ENCODE measurements at regions not wholly inside any gene's neighbourhood (a gene's known extent, or its start where the extent isn't known, plus 50 kb on each side); places are given as distances from the start of the nearest gene placed in this dataset.
A peak's percentile ranks its signal among the peaks of the same experiment; 100 is the strongest.

DNA sequence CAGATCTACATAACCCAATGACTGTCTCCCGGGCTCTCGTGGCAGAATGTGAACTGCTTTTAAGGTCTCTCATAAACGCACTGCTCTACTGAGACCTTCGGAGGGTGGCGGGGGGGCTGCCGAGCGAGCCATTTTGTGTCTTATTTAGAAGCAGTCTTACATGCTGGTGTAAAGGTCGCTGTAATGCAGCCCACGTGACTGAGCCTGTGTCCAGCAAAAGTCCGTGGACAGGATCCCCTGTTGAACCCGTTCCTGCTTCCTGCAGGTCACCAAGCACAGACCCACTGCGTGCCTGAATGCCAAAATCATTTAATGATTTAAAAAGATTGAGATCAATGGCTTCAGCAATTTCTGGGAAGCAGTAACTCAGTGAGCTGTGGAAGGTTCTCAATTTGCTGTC is 415.9 kb downstream of the BCOR start:
- Histone ChIP-seq H3K9me3 (no peaks in the 10 kb centered on the region), H3K36me3 (ENCODE audit: control insufficient read depth, insufficient read depth, low read length) (no peaks in the 10 kb centered on the region), H3K27me3 (replicated peaks; ENCODE audit: control insufficient read depth, insufficient read depth, low read length) (no peaks in the 10 kb centered on the region), H3K4me3 (ENCODE audit: low read depth, low read length) (no peak overlapping the region), H3K4me1 (no peaks in the 10 kb centered on the region)
- Mint-ChIP-seq H3K27ac (ENCODE audit: unreplicated experiment) (no peak overlapping the region), H3K4me3 (ENCODE audit: unreplicated experiment) (no peak overlapping the region), H3K36me3 (ENCODE audit: insufficient read depth, unreplicated experiment) (no peaks in the 10 kb centered on the region), H3K27me3 (ENCODE audit: insufficient read depth, unreplicated experiment) (no peaks in the 10 kb centered on the region), H3K9me3 (ENCODE audit: unreplicated experiment) (no peaks in the 10 kb centered on the region), H3K4me1 (ENCODE audit: low read depth, unreplicated experiment) (no peaks in the 10 kb centered on the region)
- intact Hi-C loops (cut with micrococcal nuclease; ENCODE audit: unreplicated experiment): no loop called here
- no TSS peak for BruUV-seq (replicated peaks)
- POLR2A ChIA-PET: no interaction called here
- CTCF ChIA-PET: no interaction called here
- DNase-seq: no peak
- TF ChIP-seq, protein P1, sequence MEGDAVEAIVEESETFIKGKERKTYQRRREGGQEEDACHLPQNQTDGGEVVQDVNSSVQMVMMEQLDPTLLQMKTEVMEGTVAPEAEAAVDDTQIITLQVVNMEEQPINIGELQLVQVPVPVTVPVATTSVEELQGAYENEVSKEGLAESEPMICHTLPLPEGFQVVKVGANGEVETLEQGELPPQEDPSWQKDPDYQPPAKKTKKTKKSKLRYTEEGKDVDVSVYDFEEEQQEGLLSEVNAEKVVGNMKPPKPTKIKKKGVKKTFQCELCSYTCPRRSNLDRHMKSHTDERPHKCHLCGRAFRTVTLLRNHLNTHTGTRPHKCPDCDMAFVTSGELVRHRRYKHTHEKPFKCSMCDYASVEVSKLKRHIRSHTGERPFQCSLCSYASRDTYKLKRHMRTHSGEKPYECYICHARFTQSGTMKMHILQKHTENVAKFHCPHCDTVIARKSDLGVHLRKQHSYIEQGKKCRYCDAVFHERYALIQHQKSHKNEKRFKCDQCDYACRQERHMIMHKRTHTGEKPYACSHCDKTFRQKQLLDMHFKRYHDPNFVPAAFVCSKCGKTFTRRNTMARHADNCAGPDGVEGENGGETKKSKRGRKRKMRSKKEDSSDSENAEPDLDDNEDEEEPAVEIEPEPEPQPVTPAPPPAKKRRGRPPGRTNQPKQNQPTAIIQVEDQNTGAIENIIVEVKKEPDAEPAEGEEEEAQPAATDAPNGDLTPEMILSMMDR (IDR thresholded peaks at IDR 0.05; ENCODE audit: insufficient read depth in 1 of 2, low read depth in 1 of 2, low read length in 1 of 2, severe bottlenecking in 1 of 2, unreplicated experiment in 1 of 2): no peak

DNA sequence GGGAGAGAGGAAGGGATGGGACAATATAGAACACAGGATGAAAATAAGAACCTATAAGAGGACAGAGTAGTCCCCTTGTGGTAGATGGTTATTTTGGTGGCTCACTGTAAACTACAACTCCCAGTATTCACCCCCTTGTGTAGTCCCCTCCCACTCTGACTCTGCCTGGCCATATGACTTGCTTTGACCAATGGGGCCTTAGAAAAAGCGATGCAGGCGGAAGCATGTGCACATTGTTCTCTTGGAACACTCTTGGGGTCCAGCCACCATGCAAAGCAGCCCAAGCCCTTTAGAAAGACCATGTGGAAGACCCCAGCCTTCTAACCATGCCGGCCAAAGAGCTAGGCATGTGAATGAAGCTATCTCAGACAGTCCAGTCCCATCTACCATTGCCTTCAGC is 415.0 kb downstream of the BCOR start:
- POLR2A ChIA-PET: no interaction called here
- DNase-seq: no peak
- no peaks in the 10 kb centered on the region for H3K9me3 Mint-ChIP-seq (ENCODE audit: unreplicated experiment)
- H3K4me3 Mint-ChIP-seq (ENCODE audit: unreplicated experiment): no peak overlapping the region
- TF ChIP-seq, protein P1 (IDR thresholded peaks at IDR 0.05; ENCODE audit: insufficient read depth in 1 of 2, low read depth in 1 of 2, low read length in 1 of 2, severe bottlenecking in 1 of 2, unreplicated experiment in 1 of 2): no peak
- intact Hi-C loops (cut with micrococcal nuclease; ENCODE audit: unreplicated experiment): no loop called here
- Histone ChIP-seq H3K36me3 (ENCODE audit: control insufficient read depth, insufficient read depth, low read length) (no peaks in the 10 kb centered on the region), H3K4me3 (ENCODE audit: low read depth, low read length) (no peak overlapping the region), H3K4me1 (no peaks in the 10 kb centered on the region; the same call in 1 of the 2 replicates), H3K9me3 (no peaks in the 10 kb centered on the region), H3K27me3 (replicated peaks; ENCODE audit: control insufficient read depth, insufficient read depth, low read length) (no peaks in the 10 kb centered on the region)
- H3K27ac Mint-ChIP-seq (ENCODE audit: unreplicated experiment): no peak overlapping the region
- BruUV-seq (replicated peaks): no TSS peak
- CTCF ChIA-PET: no interaction called here
- no peaks in the 10 kb centered on the region for H3K36me3 Mint-ChIP-seq (ENCODE audit: insufficient read depth, unreplicated experiment)
- H3K4me1 Mint-ChIP-seq (ENCODE audit: low read depth, unreplicated experiment): no peaks in the 10 kb centered on the region
- no peaks in the 10 kb centered on the region for H3K27me3 Mint-ChIP-seq (ENCODE audit: insufficient read depth, unreplicated experiment)

DNA sequence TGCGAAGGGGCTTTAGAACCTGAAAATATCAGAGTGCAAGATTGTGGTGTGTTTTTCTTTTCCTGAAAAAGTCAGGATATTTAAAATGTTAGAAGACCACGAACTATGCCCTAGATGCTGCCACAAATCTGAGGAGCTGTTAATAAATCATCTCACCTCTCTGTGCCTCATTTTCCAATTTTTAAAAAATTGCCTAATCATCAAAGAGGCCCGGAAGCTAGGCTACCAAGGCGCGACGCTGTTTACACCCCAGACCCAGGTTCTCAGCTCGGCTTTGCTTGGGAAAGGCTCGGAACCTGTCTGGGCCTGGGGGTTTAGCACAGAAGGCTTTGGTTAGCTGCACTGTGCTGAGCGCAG is 409.6 kb downstream of the BCOR start:
- H3K9me3 ChIP-seq: no peaks in the 10 kb centered on the region
- peaks cover 6% of the 10 kb centered on the region; the same call in 1 of the 2 replicates for H3K4me1 ChIP-seq
- no peaks in the 10 kb centered on the region for H3K36me3 ChIP-seq (ENCODE audit: control insufficient read depth, insufficient read depth, low read length)
- no TSS peak for BruUV-seq (replicated peaks)
- H3K4me1 Mint-ChIP-seq (ENCODE audit: low read depth, unreplicated experiment): no peaks in the 10 kb centered on the region
- H3K27me3 Mint-ChIP-seq (ENCODE audit: insufficient read depth, unreplicated experiment): no peaks in the 10 kb centered on the region
- H3K27ac Mint-ChIP-seq (ENCODE audit: unreplicated experiment): no peak overlapping the region
- peak overlapping the region; percentile 50 for H3K4me3 Mint-ChIP-seq (ENCODE audit: unreplicated experiment)
- TF ChIP-seq, protein P1 (IDR thresholded peaks at IDR 0.05; ENCODE audit: insufficient read depth in 1 of 2, low read depth in 1 of 2, low read length in 1 of 2, severe bottlenecking in 1 of 2, unreplicated experiment in 1 of 2): no peak
- no peak for DNase-seq
- ChIA-PET POLR2A (no interaction called here), CTCF (interaction anchor here (1.2 kb wide), 1 partner anchor 42 kb away, joined by 3 read pairs; no protein-coding TSS in a partner anchor)
- intact Hi-C loops (cut with micrococcal nuclease; ENCODE audit: unreplicated experiment): no loop called here
- no peaks in the 10 kb centered on the region for H3K9me3 Mint-ChIP-seq (ENCODE audit: unreplicated experiment)
- H3K27me3 ChIP-seq (replicated peaks; ENCODE audit: control insufficient read depth, insufficient read depth, low read length): no peaks in the 10 kb centered on the region
- H3K36me3 Mint-ChIP-seq (ENCODE audit: insufficient read depth, unreplicated experiment): no peaks in the 10 kb centered on the region
- peak overlapping the region; percentile 48 for H3K4me3 ChIP-seq (ENCODE audit: low read depth, low read length)

Data from Caco-2 (cell line).